ENCODE measurements at regions not wholly inside any gene's neighbourhood (a gene's known extent, or its start where the extent isn't known, plus 50 kb on each side); places are given as distances from the start of the nearest gene placed in this dataset.
"Not testable (repeated sequence)": the region's sequence is repeated elsewhere in the genome, so short reads cannot be mapped to it uniquely, and the experiment has no call there.

GRCh38 chr1:64343105-64343822 is 126.7 kb upstream of the CACHD1 start:
- TF ChIP-seq CTCF (IDR thresholded peaks at IDR 0.05; ENCODE audit: low read depth, low read length, missing control alignments) = no peak
- no peak overlapping the region for H3K4me3 ChIP-seq (ENCODE audit: low read depth, low read length)
- no peak for DNase-seq (ENCODE audit: low read depth)

GRCh38 chr1:64343823-64344190 is 126.1 kb upstream of the CACHD1 start:
- no peak for TF ChIP-seq CTCF (IDR thresholded peaks at IDR 0.05; ENCODE audit: low read depth, low read length, missing control alignments)
- no peak overlapping the region for H3K4me3 ChIP-seq (ENCODE audit: low read depth, low read length)
- no peak for DNase-seq (ENCODE audit: low read depth)

GRCh38 chr1:64348270-64348960 is 121.5 kb upstream of the CACHD1 start:
- H3K4me3 ChIP-seq (ENCODE audit: low read depth, low read length) = no peak overlapping the region
- no peak for DNase-seq (ENCODE audit: low read depth)
- TF ChIP-seq CTCF (IDR thresholded peaks at IDR 0.05; ENCODE audit: low read depth, low read length, missing control alignments) = no peak

GRCh38 chr1:64348961-64349648 is 120.8 kb upstream of the CACHD1 start:
- no peak for DNase-seq (ENCODE audit: low read depth)
- no peak for TF ChIP-seq CTCF (IDR thresholded peaks at IDR 0.05; ENCODE audit: low read depth, low read length, missing control alignments)
- H3K4me3 ChIP-seq (ENCODE audit: low read depth, low read length) = no peak overlapping the region

GRCh38 chr1:64355534-64355933 is 114.4 kb upstream of the CACHD1 start:
- H3K4me3 ChIP-seq (ENCODE audit: low read depth, low read length); DNase-seq (ENCODE audit: low read depth): not testable (repeated sequence)

GRCh38 chr1:64356636-64357256 is 113.2 kb upstream of the CACHD1 start:
- DNase-seq (ENCODE audit: low read depth) = no peak
- no peak overlapping the region for H3K4me3 ChIP-seq (ENCODE audit: low read depth, low read length)
- TF ChIP-seq CTCF (IDR thresholded peaks at IDR 0.05; ENCODE audit: low read depth, low read length, missing control alignments) = no peak

GRCh38 chr1:64357422-64357821 is 112.5 kb upstream of the CACHD1 start:
- H3K4me3 ChIP-seq (ENCODE audit: low read depth, low read length) = no peak overlapping the region
- TF ChIP-seq CTCF (IDR thresholded peaks at IDR 0.05; ENCODE audit: low read depth, low read length, missing control alignments) = no peak
- no peak for DNase-seq (ENCODE audit: low read depth)
